Uterus (tissue), 2 donors: ENCODE measurements at regions not wholly inside any gene's neighbourhood (a gene's known extent, or its start where the extent isn't known, plus 50 kb on each side); places are given as distances from the start of the nearest gene placed in this dataset.

Source experiments
- POLR2A ChIP-seq, 2 donors: fragments of 450-650 bp; IDR thresholded peaks; one replicate each; pipeline ENCODE4 v1.6.1; 2016; ENCODE audit warnings: antibody characterized with exemption in 2 of 2, mild to moderate bottlenecking in 1 of 2, moderate library complexity in 1 of 2
- TF ChIP-seq, protein P1 (sequence below), 4 experiments: fragments of 200-600 bp in 2 of 4; fragments of 450-650 bp in 2 of 4; sonication (generic) in 2 of 4; IDR thresholded peaks; one replicate each; pipeline ENCODE4 v1.5.1; 2016 to 2019; ENCODE audit warnings: antibody characterized with exemption in 4 of 4, mild to moderate bottlenecking in 2 of 4, moderate library complexity in 1 of 4

DNA sequence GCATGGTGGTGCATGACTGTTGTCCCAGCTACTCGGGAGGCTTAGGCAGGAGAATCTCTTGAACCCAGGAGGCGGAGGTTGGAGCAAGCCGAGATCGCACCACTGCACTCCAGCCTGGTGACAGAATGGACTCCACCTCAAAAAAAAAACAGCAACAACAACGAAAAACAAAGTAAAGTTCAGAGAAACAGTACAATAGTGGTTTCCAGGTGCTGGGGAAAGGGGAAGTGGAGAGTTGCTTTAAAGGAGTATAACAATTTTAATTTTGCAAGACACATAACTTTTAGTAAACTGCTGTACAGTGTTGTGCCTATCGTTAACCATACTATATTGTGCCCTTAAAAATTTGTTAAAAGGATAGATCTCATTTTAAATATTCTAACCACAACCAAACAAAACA, 662.7 kb upstream of the POT1 start:
- TF ChIP-seq, protein P1, sequence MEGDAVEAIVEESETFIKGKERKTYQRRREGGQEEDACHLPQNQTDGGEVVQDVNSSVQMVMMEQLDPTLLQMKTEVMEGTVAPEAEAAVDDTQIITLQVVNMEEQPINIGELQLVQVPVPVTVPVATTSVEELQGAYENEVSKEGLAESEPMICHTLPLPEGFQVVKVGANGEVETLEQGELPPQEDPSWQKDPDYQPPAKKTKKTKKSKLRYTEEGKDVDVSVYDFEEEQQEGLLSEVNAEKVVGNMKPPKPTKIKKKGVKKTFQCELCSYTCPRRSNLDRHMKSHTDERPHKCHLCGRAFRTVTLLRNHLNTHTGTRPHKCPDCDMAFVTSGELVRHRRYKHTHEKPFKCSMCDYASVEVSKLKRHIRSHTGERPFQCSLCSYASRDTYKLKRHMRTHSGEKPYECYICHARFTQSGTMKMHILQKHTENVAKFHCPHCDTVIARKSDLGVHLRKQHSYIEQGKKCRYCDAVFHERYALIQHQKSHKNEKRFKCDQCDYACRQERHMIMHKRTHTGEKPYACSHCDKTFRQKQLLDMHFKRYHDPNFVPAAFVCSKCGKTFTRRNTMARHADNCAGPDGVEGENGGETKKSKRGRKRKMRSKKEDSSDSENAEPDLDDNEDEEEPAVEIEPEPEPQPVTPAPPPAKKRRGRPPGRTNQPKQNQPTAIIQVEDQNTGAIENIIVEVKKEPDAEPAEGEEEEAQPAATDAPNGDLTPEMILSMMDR (IDR thresholded peaks at IDR 0.05) = no peak
- no peak for TF ChIP-seq POLR2A (IDR thresholded peaks at IDR 0.05)
